ENCODE measurements at regions not wholly inside any gene's neighbourhood (a gene's known extent, or its start where the extent isn't known, plus 50 kb on each side); places are given as distances from the start of the nearest gene placed in this dataset.

DNA sequence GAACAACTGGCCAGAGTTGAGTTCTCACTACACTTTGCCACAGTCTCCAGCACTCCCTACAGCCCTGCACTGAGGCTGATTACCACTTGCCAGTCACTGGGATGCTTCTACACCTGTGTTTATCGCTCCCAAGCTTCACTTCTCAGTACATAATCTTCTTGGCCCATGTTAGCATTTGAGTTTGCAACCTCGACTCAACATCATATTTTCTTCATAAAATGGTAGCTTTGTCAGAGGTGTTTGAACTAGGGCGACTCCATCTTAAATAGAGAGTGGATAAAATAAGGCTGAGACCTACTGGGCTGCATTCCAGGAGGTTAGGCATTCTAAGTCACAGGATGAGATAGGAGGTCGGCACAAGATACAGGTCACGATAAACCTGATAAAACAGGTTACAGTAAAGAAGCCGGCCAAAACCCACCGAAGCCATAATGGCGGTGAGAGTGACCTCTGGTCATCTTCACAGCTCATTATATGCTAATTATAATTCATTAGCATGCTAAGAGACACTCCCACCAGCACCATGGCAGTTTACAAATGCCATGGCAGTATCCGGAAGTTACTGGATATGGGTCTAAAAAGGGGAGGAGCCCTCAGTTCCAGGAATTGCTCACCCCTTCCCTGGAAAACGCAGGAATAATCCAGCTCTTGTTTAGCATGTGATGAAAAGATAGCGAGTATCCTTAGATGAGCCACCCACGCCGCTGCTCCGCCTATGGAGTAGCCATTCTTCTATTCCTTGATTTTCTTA is 105.8 kb upstream of the KLF6 start (continued):
- TF ChIP-seq ETV6 (IDR thresholded peaks at IDR 0.05; ENCODE audit: borderline replicate concordance in 1 of 2, low read depth in 2 of 2, low read length in 1 of 2) (no peak), ETV6 (CRISPR knock-in tag; IDR thresholded peaks at IDR 0.05; ENCODE audit: borderline replicate concordance) (no peak), ZSCAN32 (CRISPR knock-in tag; IDR thresholded peaks at IDR 0.05) (peak; percentile 88), BRD9 (IDR thresholded peaks at IDR 0.05; ENCODE audit: low read depth, partially characterized antibody) (no peak), RCOR1 (IDR thresholded peaks at IDR 0.05; ENCODE audit: borderline replicate concordance in 1 of 2, low read depth in 2 of 2, low read length in 2 of 2) (peak in 1 of 2 experiments; percentile 51; a peak in 1 of 4 replicates), TAL1 (IDR thresholded peaks at IDR 0.05) (no peak; the same call in 1 of the 2 replicates), ZNF445 (CRISPR knock-in tag; IDR thresholded peaks at IDR 0.05; ENCODE audit: low read depth) (peak; percentile 84; the same call in 1 of the 2 replicates), SAFB2 (IDR thresholded peaks at IDR 0.05; ENCODE audit: borderline replicate concordance, low read depth, low read length, severe bottlenecking) (no peak), ZNF592 (IDR thresholded peaks at IDR 0.05) (peak; percentile 99), ZNF311 (CRISPR knock-in tag; IDR thresholded peaks at IDR 0.05) (peak; percentile 99), ZNF3 (CRISPR knock-in tag; IDR thresholded peaks at IDR 0.05) (peak; percentile 68; the same call in 1 of the 2 replicates), PHF8 (IDR thresholded peaks at IDR 0.05; ENCODE audit: borderline replicate concordance, low read length) (no peak), NFIC (IDR thresholded peaks at IDR 0.05) (no peak), SFPQ (IDR thresholded peaks at IDR 0.05; ENCODE audit: low read depth, low read length) (no peak), ATF7 (IDR thresholded peaks at IDR 0.05) (peak; percentile 67)
- TF ChIP-seq, protein P1, sequence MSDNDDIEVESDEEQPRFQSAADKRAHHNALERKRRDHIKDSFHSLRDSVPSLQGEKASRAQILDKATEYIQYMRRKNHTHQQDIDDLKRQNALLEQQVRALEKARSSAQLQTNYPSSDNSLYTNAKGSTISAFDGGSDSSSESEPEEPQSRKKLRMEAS (CRISPR knock-in tag; IDR thresholded peaks at IDR 0.05): no peak

Data from K562 (cell line).